Loucy (cell line): ENCODE measurements at regions not wholly inside any gene's neighbourhood (a gene's known extent, or its start where the extent isn't known, plus 50 kb on each side); places are given as distances from the start of the nearest gene placed in this dataset.
"Not testable (repeated sequence)": the region's sequence is repeated elsewhere in the genome, so short reads cannot be mapped to it uniquely, and the experiment has no call there.

Source experiments
- H2AFZ ChIP-seq: fragments of 200-600 bp; sonication (generic); 2 replicates; pipeline ENCODE4 v1.6.0; 2016; ENCODE audit warnings: antibody characterized with exemption, mild to moderate bottlenecking, low read length, moderate library complexity
- H3F3A ChIP-seq: fragments of 200-600 bp; 2 replicates; pipeline ENCODE4 v1.6.0; 2016; ENCODE audit warnings: antibody characterized with exemption, low read depth, mild to moderate bottlenecking
- H3K27me3 ChIP-seq: fragments of 200-600 bp; sonication (generic); 2 replicates; pipeline ENCODE4 v1.6.1; 2014; ENCODE audit warnings: low read length, mild to moderate bottlenecking; ENCODE audit not compliant: insufficient read depth, poor library complexity, severe bottlenecking
- H3K36me3 ChIP-seq: fragments of 200-600 bp; sonication (generic); 2 replicates; pipeline ENCODE4 v1.6.1; 2016; ENCODE audit warnings: low read length; ENCODE audit not compliant: insufficient read depth
- H3K4me1 ChIP-seq: fragments of 200-600 bp; sonication (generic); 2 replicates; pipeline ENCODE4 v1.5.1; 2014; ENCODE audit warnings: low read length, mild to moderate bottlenecking; ENCODE audit not compliant: insufficient read depth, poor library complexity, severe bottlenecking
- H3K4me2 ChIP-seq: fragments of 200-600 bp; sonication (generic); 2 replicates; pipeline ENCODE4 v1.6.0; 2014; ENCODE audit warnings: antibody characterized with exemption, low read length, low read depth, mild to moderate bottlenecking; ENCODE audit not compliant: poor library complexity, severe bottlenecking
- H3K4me3 ChIP-seq: fragments of 200-600 bp; sonication (generic); 2 replicates; pipeline ENCODE4 v1.5.1; 2014; ENCODE audit warnings: low read length, mild to moderate bottlenecking, mixed read lengths; ENCODE audit not compliant: poor library complexity, severe bottlenecking
- H3K79me2 ChIP-seq: fragments of 200-600 bp; sonication (generic); 2 replicates; pipeline ENCODE4 v1.6.1; 2014; ENCODE audit warnings: low read length; ENCODE audit not compliant: insufficient read depth
- H3K9ac ChIP-seq: fragments of 200-600 bp; sonication (generic); 2 replicates; pipeline ENCODE4 v1.6.0; 2014; ENCODE audit warnings: mild to moderate bottlenecking, low read depth, low read length, moderate library complexity; ENCODE audit not compliant: poor library complexity, severe bottlenecking
- H3K9me2 ChIP-seq: fragments of 200-600 bp; sonication (generic); replicated peaks from 2 replicates; pipeline ENCODE4 v1.6.1; 2016; ENCODE audit warnings: low read depth, low read length, mixed read lengths
- H3K9me3 ChIP-seq: fragments of 200-600 bp; sonication (generic); 2 replicates; pipeline ENCODE4 v1.6.1; 2014; ENCODE audit warnings: mild to moderate bottlenecking, antibody characterized with exemption, low read length, low read depth; ENCODE audit not compliant: insufficient read depth
- H4K20me1 ChIP-seq: fragments of 200-600 bp; sonication (generic); 2 replicates; pipeline ENCODE4 v1.6.0; 2014; ENCODE audit warnings: antibody characterized with exemption, low read length, mild to moderate bottlenecking; ENCODE audit not compliant: insufficient read depth, poor library complexity, severe bottlenecking
- CTCF ChIP-seq: fragments of 200-600 bp; sonication (generic); conservative IDR thresholded peaks from 2 replicates; pipeline ENCODE4 v1.5.1; 2014; ENCODE audit warnings: mild to moderate bottlenecking, antibody characterized with exemption, low read length
- EZH2phosphoT487 ChIP-seq: fragments of 200-600 bp; IDR thresholded peaks from 2 replicates; pipeline ENCODE4 v1.6.1; 2018; ENCODE audit warnings: antibody characterized with exemption, mild to moderate bottlenecking, moderate library complexity, borderline replicate concordance

- no peaks in the 10 kb centered on the region for H3K27me3 ChIP-seq
Observed at GRCh38 chrX:53883196-53883595, 161.1 kb downstream of the PHF8 start.

DNA sequence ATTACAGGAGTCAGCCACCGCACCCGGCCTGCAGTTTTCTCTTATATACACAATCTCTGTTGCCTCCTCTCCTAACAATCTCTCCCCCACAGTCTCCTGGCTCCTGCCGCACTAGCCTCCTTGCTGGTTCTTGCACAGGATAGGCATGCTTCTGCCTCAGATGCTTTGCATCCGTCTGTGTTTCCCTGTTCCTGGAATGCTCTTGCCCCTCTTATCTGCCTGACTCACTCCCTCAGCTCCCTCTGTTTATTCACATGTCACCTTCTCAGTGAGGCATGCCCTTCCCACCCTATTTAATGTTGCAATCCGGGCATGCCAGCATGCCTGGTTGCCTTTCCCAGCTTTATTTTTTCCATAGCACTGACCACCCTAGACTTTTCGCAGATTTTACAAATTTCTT is 161.9 kb downstream of the PHF8 start:
- H3K9me3 ChIP-seq: no peaks in the 10 kb centered on the region
- no peaks in the 10 kb centered on the region for H3K4me1 ChIP-seq
- H3K4me2 ChIP-seq: no peak overlapping the region
- H2AFZ ChIP-seq: no peak overlapping the region
- TF ChIP-seq EZH2phosphoT487 (no peak), CTCF (no peak)
- no peaks in the 10 kb centered on the region for H3F3A ChIP-seq
- no peaks in the 10 kb centered on the region for H3K9me2 ChIP-seq
- no peak overlapping the region for H3K4me3 ChIP-seq
- no peaks in the 10 kb centered on the region for H3K79me2 ChIP-seq
- H4K20me1 ChIP-seq: no peaks in the 10 kb centered on the region
- H3K27me3 ChIP-seq: no peaks in the 10 kb centered on the region
- no peaks in the 10 kb centered on the region for H3K36me3 ChIP-seq
- H3K9ac ChIP-seq: no peak overlapping the region

More at GRCh38 chrX:53883196-53883595, 161.1 kb downstream of the PHF8 start:
- Histone ChIP-seq H3K4me1 (no peaks in the 10 kb centered on the region), H3K9ac (no peak overlapping the region), H3F3A (no peaks in the 10 kb centered on the region), H2AFZ (no peak overlapping the region), H3K9me2 (no peaks in the 10 kb centered on the region), H3K4me3 (no peak overlapping the region), H3K9me3 (no peaks in the 10 kb centered on the region), H4K20me1 (no peaks in the 10 kb centered on the region), H3K79me2 (no peaks in the 10 kb centered on the region), H3K4me2 (no peak overlapping the region), H3K36me3 (no peaks in the 10 kb centered on the region)
- TF ChIP-seq CTCF: no peak
- TF ChIP-seq EZH2phosphoT487: no peak

DNA sequence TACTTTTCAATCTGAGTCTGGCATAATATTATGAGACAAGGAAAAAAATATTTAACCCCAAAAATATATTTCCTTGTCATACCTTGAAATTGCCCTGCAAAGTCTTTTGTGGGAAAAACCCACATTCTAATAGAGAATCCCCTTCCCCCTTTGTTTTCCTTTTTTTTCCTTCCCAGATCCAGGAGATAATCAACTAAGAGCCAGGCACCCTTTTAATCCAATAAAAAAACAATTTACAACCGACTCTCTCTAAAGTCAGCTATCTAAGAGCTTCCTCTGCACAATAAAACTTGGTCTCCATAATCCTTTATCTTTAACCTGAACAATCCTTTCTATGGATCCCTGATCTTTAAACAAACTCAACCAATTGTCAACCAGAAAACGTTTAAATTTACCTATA is 163.5 kb downstream of the PHF8 start:
- H3K36me3 ChIP-seq, H3K9me2 ChIP-seq, H3K4me1 ChIP-seq, H3K4me2 ChIP-seq, H3F3A ChIP-seq, H3K9me3 ChIP-seq, H4K20me1 ChIP-seq, H3K4me3 ChIP-seq, H3K79me2 ChIP-seq, H3K9ac ChIP-seq, H3K27me3 ChIP-seq, H2AFZ ChIP-seq: not testable (repeated sequence)

DNA sequence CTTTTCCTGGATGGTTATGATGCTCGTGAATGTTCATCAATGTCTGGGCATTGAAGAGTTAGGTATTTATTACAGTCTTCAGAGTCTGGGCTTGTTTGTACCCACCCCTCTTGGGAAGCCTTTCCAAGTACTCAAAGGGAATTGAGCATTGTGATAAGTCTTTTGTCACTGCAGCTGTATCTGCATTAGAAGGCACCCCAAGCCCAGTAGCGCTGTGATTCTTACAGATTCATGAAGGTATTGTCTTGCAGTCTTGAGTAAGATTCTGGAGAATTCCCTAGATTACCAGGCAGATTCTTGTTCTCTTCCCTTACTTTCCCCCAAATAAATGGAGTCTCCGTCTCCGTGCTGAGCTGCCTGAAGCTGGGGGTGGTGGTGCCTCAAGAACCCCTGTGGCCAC is 173.4 kb upstream of the HUWE1 start:
- no peak overlapping the region for H3K9ac ChIP-seq
- H3K9me3 ChIP-seq: no peaks in the 10 kb centered on the region
- H3F3A ChIP-seq: no peaks in the 10 kb centered on the region
- no peak overlapping the region for H3K4me3 ChIP-seq
- H3K9me2 ChIP-seq: no peaks in the 10 kb centered on the region
- TF ChIP-seq CTCF: no peak
- H3K4me2 ChIP-seq: no peak overlapping the region
- H3K27me3 ChIP-seq: no peaks in the 10 kb centered on the region
- no peaks in the 10 kb centered on the region for H3K4me1 ChIP-seq
- no peaks in the 10 kb centered on the region for H3K79me2 ChIP-seq
- H4K20me1 ChIP-seq: no peaks in the 10 kb centered on the region
- H3K36me3 ChIP-seq: no peaks in the 10 kb centered on the region
- no peak overlapping the region for H2AFZ ChIP-seq
